NT2/D1 (cell line): ENCODE measurements at regions not wholly inside any gene's neighbourhood (a gene's known extent, or its start where the extent isn't known, plus 50 kb on each side); places are given as distances from the start of the nearest gene placed in this dataset.

Experiments used
- SUZ12 ChIP-seq: IDR thresholded peaks from 2 replicates; pipeline ENCODE4 v1.6.1; 2011; ENCODE audit not compliant: insufficient read length, insufficient read depth; ENCODE audit errors: extremely low read depth
- YY1 ChIP-seq: IDR thresholded peaks from 2 replicates; pipeline ENCODE4 v1.6.1; 2011; ENCODE audit not compliant: insufficient read length, insufficient read depth
- ZNF274 ChIP-seq: IDR thresholded peaks from 2 replicates; pipeline ENCODE4 v1.6.1; 2011; ENCODE audit warnings: mild to moderate bottlenecking, low read depth, low read length

DNA sequence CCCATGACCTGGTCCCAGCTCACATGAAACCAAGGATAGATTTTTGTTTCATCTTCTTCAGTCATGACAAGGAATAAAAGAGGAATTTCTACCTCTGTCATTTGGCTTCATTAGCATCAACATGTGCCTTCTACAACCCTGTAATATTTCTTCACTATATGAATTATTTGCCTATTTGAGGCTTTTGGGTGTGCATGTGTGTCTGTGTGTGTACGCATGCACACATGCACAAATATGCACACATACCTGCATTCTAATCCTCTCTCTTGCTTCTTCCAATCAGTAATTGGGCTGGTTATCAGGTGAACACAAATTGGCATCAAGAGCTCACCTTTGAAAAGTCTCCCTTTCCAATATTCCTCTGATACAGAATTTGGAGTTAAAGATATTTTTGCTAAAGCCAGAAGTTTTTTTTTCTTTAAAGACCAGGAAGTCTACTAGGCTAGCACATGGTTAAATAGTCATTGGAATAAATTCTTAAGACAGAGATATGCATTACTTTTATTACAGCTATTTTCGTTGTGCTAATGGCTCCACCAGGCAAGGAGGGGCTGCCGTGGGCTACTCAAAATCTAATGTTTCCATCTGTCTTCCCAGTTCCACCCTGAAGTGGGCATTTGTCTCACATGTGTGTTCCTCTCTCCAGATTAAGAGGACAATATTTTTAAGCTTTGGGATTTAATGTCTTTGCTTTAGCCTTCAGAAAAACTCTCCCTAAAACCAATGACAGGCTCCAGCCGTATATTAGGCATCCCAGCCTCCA is 547.2 kb upstream of the CDH5 start:
- TF ChIP-seq SUZ12: no peak
- TF ChIP-seq YY1: no peak
- no peak for TF ChIP-seq ZNF274
